Bronchial epithelial cell (primary cell): ENCODE measurements at regions not wholly inside any gene's neighbourhood (a gene's known extent, or its start where the extent isn't known, plus 50 kb on each side); places are given as distances from the start of the nearest gene placed in this dataset.
A peak's percentile ranks its signal among the peaks of the same experiment; 100 is the strongest.

ENCODE experiments used
- DNase-seq: peaks from one replicate; pipeline ENCODE4 v3.0.0-alpha.2; 2010; ENCODE audit warnings: low read depth
- FAIRE-seq: peaks from 2 replicates; lab custom pipeline; 2011; peaks lifted over from hg19 to GRCh38; lab: Jason Lieb, UNC
- H3K27me3 ChIP-seq: 2 replicates; pipeline ENCODE4 v1.5.1; 2011; ENCODE audit warnings: low read length; ENCODE audit not compliant: control insufficient read depth, insufficient read depth
- H3K36me3 ChIP-seq: 2 replicates; pipeline ENCODE4 v1.5.1; 2011; ENCODE audit warnings: low read length; ENCODE audit not compliant: control insufficient read depth, insufficient read depth
- H3K4me3 ChIP-seq: 2 replicates; pipeline ENCODE4 v1.5.1; 2011; ENCODE audit warnings: mild to moderate bottlenecking, low read depth, low read length, control low read depth
- CTCF ChIP-seq: IDR thresholded peaks from 2 replicates; pipeline ENCODE4 v1.5.1; 2011; ENCODE audit warnings: mild to moderate bottlenecking, moderate library complexity, low read length, control low read depth, inconsistent platforms; ENCODE audit not compliant: insufficient read depth, severe bottlenecking

GRCh38 chr5:158287643-158288271 is 428.8 kb upstream of the CLINT1 start:
- Histone ChIP-seq H3K36me3 (no peaks in the 10 kb centered on the region), H3K4me3 (no peak overlapping the region), H3K27me3 (no peaks in the 10 kb centered on the region)
- TF ChIP-seq CTCF, result no peak
- DNase-seq, result peak; percentile 83
- peak; percentile 36 for FAIRE-seq

- no peak for DNase-seq
- H3K27me3 ChIP-seq, result no peaks in the 10 kb centered on the region
- FAIRE-seq, result no peak
- TF ChIP-seq CTCF, result no peak
- no peaks in the 10 kb centered on the region for H3K36me3 ChIP-seq
- no peak overlapping the region for H3K4me3 ChIP-seq
Observed at GRCh38 chr5:158286827-158287226, 427.9 kb upstream of the CLINT1 start.

- Histone ChIP-seq H3K4me3 (no peak overlapping the region), H3K27me3 (no peaks in the 10 kb centered on the region), H3K36me3 (no peaks in the 10 kb centered on the region)
- DNase-seq (no peak), FAIRE-seq (no peak)
- no peak for TF ChIP-seq CTCF
Observed at GRCh38 chr5:158285698-158286097, 426.8 kb upstream of the CLINT1 start.

GRCh38 chr5:158284242-158284641 is 425.3 kb upstream of the CLINT1 start:
- no peak for DNase-seq
- TF ChIP-seq CTCF, result no peak
- H3K4me3 ChIP-seq, result no peak overlapping the region
- H3K36me3 ChIP-seq, result no peaks in the 10 kb centered on the region
- no peaks in the 10 kb centered on the region for H3K27me3 ChIP-seq
- FAIRE-seq, result no peak

- FAIRE-seq (no peak), DNase-seq (no peak)
- no peak overlapping the region for H3K4me3 ChIP-seq
- H3K36me3 ChIP-seq, result no peaks in the 10 kb centered on the region
- H3K27me3 ChIP-seq, result no peaks in the 10 kb centered on the region
- no peak for TF ChIP-seq CTCF
Observed at GRCh38 chr5:158283397-158283796, 424.5 kb upstream of the CLINT1 start.
